Endothelial cell of umbilical vein (primary cell): ENCODE measurements at regions not wholly inside any gene's neighbourhood (a gene's known extent, or its start where the extent isn't known, plus 50 kb on each side); places are given as distances from the start of the nearest gene placed in this dataset.

Experiments used
- CTCF ChIP-seq, 2 donors: IDR thresholded peaks; 1 replicate in 1 of 2; 2 replicates in 1 of 2; pipeline ENCODE4 v1.5.1; 2011; ENCODE audit warnings: low read length in 2 of 2, mild to moderate bottlenecking in 2 of 2, moderate library complexity in 2 of 2, control low read depth in 1 of 2, inconsistent platforms in 1 of 2, low read depth in 1 of 2; ENCODE audit not compliant: insufficient read depth in 1 of 2; ENCODE audit errors: extremely low read depth in 1 of 2
- POLR2A ChIP-seq: IDR thresholded peaks from 2 replicates; pipeline ENCODE4 v1.6.1; 2012; ENCODE audit warnings: low read depth, mild to moderate bottlenecking, control low read depth, low read length

- TF ChIP-seq CTCF (IDR thresholded peaks at IDR 0.05; ENCODE audit: extremely low read depth in 1 of 2, insufficient read depth in 1 of 2, low read depth in 1 of 2, low read length in 2 of 2) (no peak), POLR2A (no peak)
Measured at GRCh38 chr12:131529196-131530040, 181.5 kb upstream of the SFSWAP start.
